IgD-negative memory B cell (primary cell): ENCODE measurements at regions not wholly inside any gene's neighbourhood (a gene's known extent, or its start where the extent isn't known, plus 50 kb on each side); places are given as distances from the start of the nearest gene placed in this dataset.

ENCODE experiments used
- H3K27ac Mint-ChIP-seq, 3 donors: one replicate each; pipeline ENCODE4 v1.8.0; 2020 to 2022; ENCODE audit warnings: mild to moderate bottlenecking in 3 of 3, mixed read lengths in 3 of 3, moderate library complexity in 1 of 3
- H3K27me3 Mint-ChIP-seq: one replicate; pipeline ENCODE4 v1.8.0; 2021; ENCODE audit warnings: mixed read lengths
- H3K36me3 Mint-ChIP-seq: one replicate; pipeline ENCODE4 v1.8.0; 2020; ENCODE audit warnings: mild to moderate bottlenecking, mixed read lengths
- H3K4me1 Mint-ChIP-seq, 3 donors: one replicate each; pipeline ENCODE4 v1.8.0; 2020 to 2022; ENCODE audit warnings: mixed read lengths in 3 of 3, mild to moderate bottlenecking in 1 of 3
- H3K4me3 Mint-ChIP-seq, 4 donors: one replicate each; pipeline ENCODE4 v1.8.0; 2020 to 2022; ENCODE audit warnings: mild to moderate bottlenecking in 4 of 4, mixed read lengths in 4 of 4, moderate library complexity in 3 of 4
- H3K9me3 Mint-ChIP-seq, 3 donors: one replicate each; pipeline ENCODE4 v1.8.0; 2020 to 2021; ENCODE audit warnings: mixed read lengths in 3 of 3, mild to moderate bottlenecking in 1 of 3

GRCh38 chr2:62447411-62447810, 58.6 kb downstream of the TMEM17 start:
- Mint-ChIP-seq H3K36me3 (no peaks in the 10 kb centered on the region), H3K27me3 (peaks cover 5% of the 10 kb centered on the region), H3K4me3 (no peak overlapping the region), H3K27ac (no peak overlapping the region), H3K9me3 (no peaks in the 10 kb centered on the region), H3K4me1 (no peaks in the 10 kb centered on the region)

GRCh38 chr2:62446491-62446890, 59.5 kb downstream of the TMEM17 start:
- Mint-ChIP-seq H3K9me3 (no peaks in the 10 kb centered on the region), H3K27me3 (peaks cover 5% of the 10 kb centered on the region), H3K4me1 (no peaks in the 10 kb centered on the region), H3K4me3 (no peak overlapping the region), H3K27ac (no peak overlapping the region), H3K36me3 (no peaks in the 10 kb centered on the region)

- Mint-ChIP-seq H3K36me3 (no peaks in the 10 kb centered on the region), H3K4me1 (peaks cover 0 to 2% (median 0%) of the 10 kb centered on the region in 3 donors), H3K27me3 (peaks cover 5% of the 10 kb centered on the region), H3K27ac (no peak overlapping the region), H3K4me3 (no peak overlapping the region), H3K9me3 (no peaks in the 10 kb centered on the region)
Observed at GRCh38 chr2:62443886-62444285, 62.1 kb downstream of the TMEM17 start.

- H3K36me3 Mint-ChIP-seq, result no peaks in the 10 kb centered on the region
Observed at GRCh38 chr2:62443471-62443870, 62.5 kb downstream of the TMEM17 start.

GRCh38 chr2:62441824-62442223, 64.2 kb downstream of the TMEM17 start:
- peaks cover 0 to 2% (median 0%) of the 10 kb centered on the region in 3 donors for H3K4me1 Mint-ChIP-seq
- no peak overlapping the region for H3K4me3 Mint-ChIP-seq
- no peaks in the 10 kb centered on the region for H3K36me3 Mint-ChIP-seq
- peaks cover 7% of the 10 kb centered on the region for H3K27me3 Mint-ChIP-seq
- H3K27ac Mint-ChIP-seq, result no peak overlapping the region
- H3K9me3 Mint-ChIP-seq, result no peaks in the 10 kb centered on the region

More at GRCh38 chr2:62443471-62443870, 62.5 kb downstream of the TMEM17 start:
- Mint-ChIP-seq H3K4me1 (peaks cover 0 to 2% (median 0%) of the 10 kb centered on the region in 3 donors), H3K27me3 (peaks cover 5% of the 10 kb centered on the region), H3K9me3 (no peaks in the 10 kb centered on the region), H3K4me3 (no peak overlapping the region), H3K27ac (no peak overlapping the region)

- Mint-ChIP-seq H3K4me3 (no peak overlapping the region), H3K36me3 (no peaks in the 10 kb centered on the region), H3K27ac (no peak overlapping the region), H3K4me1 (peaks cover 1 to 5% (median 2%) of the 10 kb centered on the region in 3 donors), H3K27me3 (peaks cover 7% of the 10 kb centered on the region), H3K9me3 (no peaks in the 10 kb centered on the region)
Observed at GRCh38 chr2:62441421-62441820, 64.6 kb downstream of the TMEM17 start.

GRCh38 chr2:62440281-62440946, 65.6 kb downstream of the TMEM17 start:
- Mint-ChIP-seq H3K4me3 (no peak overlapping the region), H3K27ac (no peak overlapping the region), H3K36me3 (no peaks in the 10 kb centered on the region), H3K4me1 (peaks cover 10 to 14% (median 12%) of the 10 kb centered on the region in 3 donors), H3K9me3 (no peaks in the 10 kb centered on the region), H3K27me3 (peaks cover 5% of the 10 kb centered on the region)

- Mint-ChIP-seq H3K4me1 (peaks cover 10 to 19% (median 18%) of the 10 kb centered on the region in 3 donors), H3K4me3 (no peak overlapping the region)
Observed at GRCh38 chr2:62439425-62439824, 66.6 kb downstream of the TMEM17 start.

GRCh38 chr2:62437785-62438184, 68.2 kb downstream of the TMEM17 start:
- Mint-ChIP-seq H3K36me3 (no peaks in the 10 kb centered on the region), H3K9me3 (no peaks in the 10 kb centered on the region), H3K4me3 (no peak overlapping the region), H3K27me3 (peaks cover 1% of the 10 kb centered on the region), H3K27ac (no peak overlapping the region), H3K4me1 (peaks cover 10 to 19% (median 19%) of the 10 kb centered on the region in 3 donors)

More at GRCh38 chr2:62439425-62439824, 66.6 kb downstream of the TMEM17 start:
- peaks cover 5% of the 10 kb centered on the region for H3K27me3 Mint-ChIP-seq
- H3K27ac Mint-ChIP-seq, result no peak overlapping the region
- H3K9me3 Mint-ChIP-seq, result no peaks in the 10 kb centered on the region
- H3K36me3 Mint-ChIP-seq, result no peaks in the 10 kb centered on the region

GRCh38 chr2:62435720-62436119, 70.3 kb downstream of the TMEM17 start:
- Mint-ChIP-seq H3K4me1 (peaks cover 10 to 19% (median 19%) of the 10 kb centered on the region in 3 donors), H3K9me3 (no peaks in the 10 kb centered on the region), H3K27me3 (peaks cover 1% of the 10 kb centered on the region), H3K27ac (no peak overlapping the region), H3K36me3 (no peaks in the 10 kb centered on the region), H3K4me3 (peak overlapping the region in 1 of 4 donors; percentile 18)

GRCh38 chr2:62432407-62432806, 73.6 kb downstream of the TMEM17 start:
- Mint-ChIP-seq H3K36me3 (no peaks in the 10 kb centered on the region), H3K27me3 (peaks cover 1% of the 10 kb centered on the region), H3K9me3 (peaks cover 0 to 4% (median 3%) of the 10 kb centered on the region in 3 donors), H3K4me3 (no peak overlapping the region), H3K27ac (no peak overlapping the region), H3K4me1 (peaks cover 10 to 19% (median 17%) of the 10 kb centered on the region in 3 donors)

- Mint-ChIP-seq H3K27ac (no peak overlapping the region), H3K9me3 (peaks cover 0 to 4% (median 3%) of the 10 kb centered on the region in 3 donors), H3K27me3 (no peaks in the 10 kb centered on the region), H3K36me3 (no peaks in the 10 kb centered on the region), H3K4me3 (no peak overlapping the region), H3K4me1 (peaks cover 10 to 18% (median 15%) of the 10 kb centered on the region in 3 donors)
Observed at GRCh38 chr2:62431512-62431911, 74.5 kb downstream of the TMEM17 start.

- Mint-ChIP-seq H3K4me1 (peaks cover 0 to 6% (median 4%) of the 10 kb centered on the region in 3 donors), H3K36me3 (no peaks in the 10 kb centered on the region)
Observed at GRCh38 chr2:62430146-62430545, 75.8 kb downstream of the TMEM17 start.

GRCh38 chr2:62427146-62427545, 78.8 kb downstream of the TMEM17 start:
- Mint-ChIP-seq H3K4me1 (no peaks in the 10 kb centered on the region), H3K27ac (no peak overlapping the region), H3K27me3 (no peaks in the 10 kb centered on the region), H3K4me3 (no peak overlapping the region), H3K9me3 (peaks cover 0 to 4% (median 3%) of the 10 kb centered on the region in 3 donors), H3K36me3 (no peaks in the 10 kb centered on the region)

More at GRCh38 chr2:62430146-62430545, 75.8 kb downstream of the TMEM17 start:
- H3K4me3 Mint-ChIP-seq, result no peak overlapping the region
- H3K27me3 Mint-ChIP-seq, result no peaks in the 10 kb centered on the region
- peaks cover 0 to 4% (median 3%) of the 10 kb centered on the region in 3 donors for H3K9me3 Mint-ChIP-seq
- no peak overlapping the region for H3K27ac Mint-ChIP-seq

- no peaks in the 10 kb centered on the region for H3K4me1 Mint-ChIP-seq
- H3K9me3 Mint-ChIP-seq, result peaks cover 0 to 9% (median 4%) of the 10 kb centered on the region in 3 donors
- no peaks in the 10 kb centered on the region for H3K27me3 Mint-ChIP-seq
- H3K4me3 Mint-ChIP-seq, result no peak overlapping the region
- H3K27ac Mint-ChIP-seq, result no peak overlapping the region
- H3K36me3 Mint-ChIP-seq, result no peaks in the 10 kb centered on the region
Observed at GRCh38 chr2:62426154-62426912, 79.7 kb downstream of the TMEM17 start.
